ENCODE measurements at regions not wholly inside any gene's neighbourhood (a gene's known extent, or its start where the extent isn't known, plus 50 kb on each side); places are given as distances from the start of the nearest gene placed in this dataset.

- Histone ChIP-seq H3K27ac (ENCODE audit: low read length) (no peak overlapping the region), H3K9me3 (no peaks in the 10 kb centered on the region), H3K27me3 (replicated peaks in 1 of 2; ENCODE audit: control insufficient read depth in 2 of 2, extremely low read depth in 1 of 2, insufficient read depth in 2 of 2, low read length in 1 of 2) (no peaks in the 10 kb centered on the region), H3K4me3 (ENCODE audit: control insufficient read depth in 1 of 2, extremely low read depth in 1 of 2, low read length in 1 of 2) (no peak overlapping the region), H3K4me1 (ENCODE audit: control insufficient read depth in 1 of 2, extremely low read depth in 1 of 2, insufficient read depth in 2 of 2, low read length in 2 of 2) (no peaks in the 10 kb centered on the region), H3K36me3 (ENCODE audit: control insufficient read depth in 2 of 2, extremely low read depth in 1 of 2, insufficient read depth in 1 of 2, low read length in 1 of 2) (no peaks in the 10 kb centered on the region)
- Mint-ChIP-seq H3K27ac (no peak overlapping the region), H3K4me1 (no peaks in the 10 kb centered on the region), H3K27me3 (no peaks in the 10 kb centered on the region), H3K4me3 (no peak overlapping the region), H3K36me3 (no peaks in the 10 kb centered on the region), H3K9me3 (peaks cover 18 to 26% (median 25%) of the 10 kb centered on the region in 3 donors)
- DNase-seq (no peak), ATAC-seq (replicated peaks in 1 of 4) (no peak)
- ChIA-PET CTCF (no interaction called here), POLR2A (no interaction called here)
These were observed 471.6 kb downstream of the CPS1 start for GRCh38 chr2:211027976-211028375.

- Histone ChIP-seq H3K4me3 (ENCODE audit: control insufficient read depth in 1 of 2, extremely low read depth in 1 of 2, low read length in 1 of 2) (no peak overlapping the region), H3K4me1 (ENCODE audit: control insufficient read depth in 1 of 2, extremely low read depth in 1 of 2, insufficient read depth in 2 of 2, low read length in 2 of 2) (no peaks in the 10 kb centered on the region), H3K36me3 (ENCODE audit: control insufficient read depth in 2 of 2, extremely low read depth in 1 of 2, insufficient read depth in 1 of 2, low read length in 1 of 2) (no peaks in the 10 kb centered on the region), H3K27me3 (replicated peaks in 1 of 2; ENCODE audit: control insufficient read depth in 2 of 2, extremely low read depth in 1 of 2, insufficient read depth in 2 of 2, low read length in 1 of 2) (no peaks in the 10 kb centered on the region), H3K27ac (ENCODE audit: low read length) (no peak overlapping the region), H3K9me3 (no peaks in the 10 kb centered on the region)
- Mint-ChIP-seq H3K4me3 (no peak overlapping the region), H3K4me1 (no peaks in the 10 kb centered on the region), H3K27ac (no peak overlapping the region), H3K9me3 (peaks cover 0 to 4% (median 3%) of the 10 kb centered on the region in 3 donors), H3K36me3 (no peaks in the 10 kb centered on the region), H3K27me3 (no peaks in the 10 kb centered on the region)
- POLR2A ChIA-PET: no interaction called here
- no peak for DNase-seq
- CTCF ChIA-PET: no interaction called here
- no peak for ATAC-seq (replicated peaks in 1 of 4)
- WGBS (ENCODE audit: insufficient coverage): no CpG with 5 or more reads among the region's 2 CpGs
These were observed 477.4 kb downstream of the CPS1 start for GRCh38 chr2:211033765-211034164.

- Histone ChIP-seq H3K27me3 (replicated peaks in 1 of 2; ENCODE audit: control insufficient read depth in 2 of 2, extremely low read depth in 1 of 2, insufficient read depth in 2 of 2, low read length in 1 of 2) (no peaks in the 10 kb centered on the region), H3K36me3 (ENCODE audit: control insufficient read depth in 2 of 2, extremely low read depth in 1 of 2, insufficient read depth in 1 of 2, low read length in 1 of 2) (no peaks in the 10 kb centered on the region), H3K4me1 (ENCODE audit: control insufficient read depth in 1 of 2, extremely low read depth in 1 of 2, insufficient read depth in 2 of 2, low read length in 2 of 2) (no peaks in the 10 kb centered on the region), H3K27ac (ENCODE audit: low read length) (no peak overlapping the region), H3K4me3 (ENCODE audit: control insufficient read depth in 1 of 2, extremely low read depth in 1 of 2, low read length in 1 of 2) (no peak overlapping the region), H3K9me3 (no peaks in the 10 kb centered on the region)
- no peaks in the 10 kb centered on the region for H3K36me3 Mint-ChIP-seq
- WGBS (ENCODE audit: insufficient coverage): 33% methylated on average over 3 of the region's 4 CpGs
- no peak for ATAC-seq (replicated peaks in 1 of 4)
- ChIA-PET CTCF (no interaction called here), POLR2A (no interaction called here)
- no peaks in the 10 kb centered on the region for H3K4me1 Mint-ChIP-seq
- no peak overlapping the region for H3K27ac Mint-ChIP-seq
- no peak overlapping the region for H3K4me3 Mint-ChIP-seq
- no peak for DNase-seq
- H3K9me3 Mint-ChIP-seq: peaks cover 0 to 4% (median 3%) of the 10 kb centered on the region in 3 donors
- no peaks in the 10 kb centered on the region for H3K27me3 Mint-ChIP-seq
These were observed 479.3 kb downstream of the CPS1 start for GRCh38 chr2:211035548-211036185.

- Mint-ChIP-seq H3K27me3 (no peaks in the 10 kb centered on the region), H3K27ac (no peak overlapping the region), H3K36me3 (no peaks in the 10 kb centered on the region), H3K4me1 (no peaks in the 10 kb centered on the region), H3K9me3 (peaks cover 0 to 2% (median 0%) of the 10 kb centered on the region in 3 donors), H3K4me3 (no peak overlapping the region)
- no peak for DNase-seq
- Histone ChIP-seq H3K27me3 (replicated peaks in 1 of 2; ENCODE audit: control insufficient read depth in 2 of 2, extremely low read depth in 1 of 2, insufficient read depth in 2 of 2, low read length in 1 of 2) (no peaks in the 10 kb centered on the region), H3K27ac (ENCODE audit: low read length) (no peak overlapping the region), H3K9me3 (no peaks in the 10 kb centered on the region), H3K4me3 (ENCODE audit: control insufficient read depth in 1 of 2, extremely low read depth in 1 of 2, low read length in 1 of 2) (no peak overlapping the region), H3K36me3 (ENCODE audit: control insufficient read depth in 2 of 2, extremely low read depth in 1 of 2, insufficient read depth in 1 of 2, low read length in 1 of 2) (no peaks in the 10 kb centered on the region), H3K4me1 (ENCODE audit: control insufficient read depth in 1 of 2, extremely low read depth in 1 of 2, insufficient read depth in 2 of 2, low read length in 2 of 2) (no peaks in the 10 kb centered on the region)
- ATAC-seq (replicated peaks in 1 of 4): no peak
- no CpG with 5 or more reads among the region's 2 CpGs for WGBS (ENCODE audit: insufficient coverage)
- CTCF ChIA-PET: no interaction called here
- POLR2A ChIA-PET: no interaction called here
These were observed 488.6 kb downstream of the CPS1 start for GRCh38 chr2:211045025-211045424.

GRCh38 chr2:211049321-211050018 lies 493.1 kb downstream of the CPS1 start:
- Mint-ChIP-seq H3K27me3 (no peaks in the 10 kb centered on the region), H3K4me1 (no peaks in the 10 kb centered on the region), H3K27ac (no peak overlapping the region), H3K9me3 (peaks cover 0 to 5% (median 5%) of the 10 kb centered on the region in 3 donors), H3K4me3 (no peak overlapping the region), H3K36me3 (no peaks in the 10 kb centered on the region)
- no peaks in the 10 kb centered on the region for H3K27me3 ChIP-seq (replicated peaks in 1 of 2; ENCODE audit: control insufficient read depth in 2 of 2, extremely low read depth in 1 of 2, insufficient read depth in 2 of 2, low read length in 1 of 2)
- ChIA-PET POLR2A (no interaction called here), CTCF (no interaction called here)
- 49% methylated on average over 2 of the region's 4 CpGs for WGBS (ENCODE audit: insufficient coverage)
- H3K4me3 ChIP-seq (ENCODE audit: control insufficient read depth in 1 of 2, extremely low read depth in 1 of 2, low read length in 1 of 2): no peak overlapping the region
- no peaks in the 10 kb centered on the region for H3K4me1 ChIP-seq (ENCODE audit: control insufficient read depth in 1 of 2, extremely low read depth in 1 of 2, insufficient read depth in 2 of 2, low read length in 2 of 2)
- DNase-seq (no peak), ATAC-seq (replicated peaks in 1 of 4) (no peak)
- H3K36me3 ChIP-seq (ENCODE audit: control insufficient read depth in 2 of 2, extremely low read depth in 1 of 2, insufficient read depth in 1 of 2, low read length in 1 of 2): no peaks in the 10 kb centered on the region
- H3K9me3 ChIP-seq: no peaks in the 10 kb centered on the region
- H3K27ac ChIP-seq (ENCODE audit: low read length): no peak overlapping the region

GRCh38 chr2:211055438-211055837 lies 499.0 kb downstream of the CPS1 start:
- ATAC-seq (replicated peaks in 1 of 4) (no peak), DNase-seq (no peak)
- CTCF ChIA-PET: no interaction called here
- POLR2A ChIA-PET: no interaction called here
- no peaks in the 10 kb centered on the region for H3K27me3 Mint-ChIP-seq
- H3K27ac Mint-ChIP-seq: no peak overlapping the region
- H3K4me3 Mint-ChIP-seq: no peak overlapping the region
- Histone ChIP-seq H3K9me3 (no peaks in the 10 kb centered on the region), H3K36me3 (ENCODE audit: control insufficient read depth in 2 of 2, extremely low read depth in 1 of 2, insufficient read depth in 1 of 2, low read length in 1 of 2) (no peaks in the 10 kb centered on the region), H3K4me1 (ENCODE audit: control insufficient read depth in 1 of 2, extremely low read depth in 1 of 2, insufficient read depth in 2 of 2, low read length in 2 of 2) (no peaks in the 10 kb centered on the region), H3K27ac (ENCODE audit: low read length) (no peak overlapping the region), H3K27me3 (replicated peaks in 1 of 2; ENCODE audit: control insufficient read depth in 2 of 2, extremely low read depth in 1 of 2, insufficient read depth in 2 of 2, low read length in 1 of 2) (no peaks in the 10 kb centered on the region), H3K4me3 (ENCODE audit: control insufficient read depth in 1 of 2, extremely low read depth in 1 of 2, low read length in 1 of 2) (no peak overlapping the region)
- no peaks in the 10 kb centered on the region for H3K4me1 Mint-ChIP-seq
- no peaks in the 10 kb centered on the region for H3K36me3 Mint-ChIP-seq
- WGBS (ENCODE audit: insufficient coverage): no CpG with 5 or more reads among the region's 5 CpGs
- H3K9me3 Mint-ChIP-seq: peaks cover 0 to 5% (median 3%) of the 10 kb centered on the region in 3 donors
